ENCODE measurements at regions not wholly inside any gene's neighbourhood (a gene's known extent, or its start where the extent isn't known, plus 50 kb on each side); places are given as distances from the start of the nearest gene placed in this dataset.

- H3K9ac ChIP-seq, result no peak overlapping the region
- no peaks in the 10 kb centered on the region for H3K79me2 ChIP-seq (ENCODE audit: insufficient read depth, low read depth)
- no peaks in the 10 kb centered on the region for H3K27me3 ChIP-seq (ENCODE audit: insufficient read depth, low read depth)
- no peaks in the 10 kb centered on the region for H3K36me3 ChIP-seq (ENCODE audit: insufficient read depth)
- H3K4me1 ChIP-seq (ENCODE audit: low read depth, poor library complexity, severe bottlenecking), result no peaks in the 10 kb centered on the region
- H3K4me3 ChIP-seq (IDR thresholded peaks at IDR 0.05; ENCODE audit: insufficient read depth, low read depth, low read length), result no peak overlapping the region
- no peak overlapping the region for H3K27ac ChIP-seq
- no peak overlapping the region for H2AFZ ChIP-seq (ENCODE audit: low read depth)
- no peak for TF ChIP-seq CTCF (conservative IDR thresholded peaks at IDR 0.05; ENCODE audit: low read depth, low read length)
- no peaks in the 10 kb centered on the region for H4K20me1 ChIP-seq (ENCODE audit: insufficient read depth)
- no peak overlapping the region for H3K4me2 ChIP-seq
Observed at GRCh38 chr5:71810471-71811195, 91.6 kb downstream of the CARTPT start.

GRCh38 chr5:71811779-71812178, 92.7 kb downstream of the CARTPT start:
- H3K9ac ChIP-seq, result no peak overlapping the region
- no peak for TF ChIP-seq CTCF (conservative IDR thresholded peaks at IDR 0.05; ENCODE audit: low read depth, low read length)
- no peak overlapping the region for H2AFZ ChIP-seq (ENCODE audit: low read depth)
- H3K79me2 ChIP-seq (ENCODE audit: insufficient read depth, low read depth), result no peaks in the 10 kb centered on the region
- no peaks in the 10 kb centered on the region for H4K20me1 ChIP-seq (ENCODE audit: insufficient read depth)
- H3K27me3 ChIP-seq (ENCODE audit: insufficient read depth, low read depth), result no peaks in the 10 kb centered on the region
- H3K27ac ChIP-seq, result no peak overlapping the region
- H3K4me1 ChIP-seq (ENCODE audit: low read depth, poor library complexity, severe bottlenecking), result no peaks in the 10 kb centered on the region
- no peak overlapping the region for H3K4me2 ChIP-seq
- H3K36me3 ChIP-seq (ENCODE audit: insufficient read depth), result no peaks in the 10 kb centered on the region
- no peak overlapping the region for H3K4me3 ChIP-seq (IDR thresholded peaks at IDR 0.05; ENCODE audit: insufficient read depth, low read depth, low read length)

GRCh38 chr5:71816307-71816706, 97.2 kb downstream of the CARTPT start:
- Histone ChIP-seq H3K79me2 (ENCODE audit: insufficient read depth, low read depth) (no peaks in the 10 kb centered on the region), H3K36me3 (ENCODE audit: insufficient read depth) (no peaks in the 10 kb centered on the region), H3K4me3 (IDR thresholded peaks at IDR 0.05; ENCODE audit: insufficient read depth, low read depth, low read length) (no peak overlapping the region), H3K9ac (no peak overlapping the region), H2AFZ (ENCODE audit: low read depth) (no peak overlapping the region), H3K27ac (no peak overlapping the region), H3K4me1 (ENCODE audit: low read depth, poor library complexity, severe bottlenecking) (no peaks in the 10 kb centered on the region), H3K27me3 (ENCODE audit: insufficient read depth, low read depth) (no peaks in the 10 kb centered on the region), H3K4me2 (no peak overlapping the region), H4K20me1 (ENCODE audit: insufficient read depth) (no peaks in the 10 kb centered on the region)
- TF ChIP-seq CTCF (conservative IDR thresholded peaks at IDR 0.05; ENCODE audit: low read depth, low read length), result no peak

- Histone ChIP-seq H3K27me3 (ENCODE audit: insufficient read depth, low read depth) (no peaks in the 10 kb centered on the region), H2AFZ (ENCODE audit: low read depth) (no peak overlapping the region), H3K36me3 (ENCODE audit: insufficient read depth) (no peaks in the 10 kb centered on the region), H3K79me2 (ENCODE audit: insufficient read depth, low read depth) (no peaks in the 10 kb centered on the region), H3K9ac (no peak overlapping the region), H3K27ac (no peak overlapping the region), H4K20me1 (ENCODE audit: insufficient read depth) (no peaks in the 10 kb centered on the region), H3K4me2 (no peak overlapping the region), H3K4me1 (ENCODE audit: low read depth, poor library complexity, severe bottlenecking) (no peaks in the 10 kb centered on the region), H3K4me3 (IDR thresholded peaks at IDR 0.05; ENCODE audit: insufficient read depth, low read depth, low read length) (no peak overlapping the region)
- TF ChIP-seq CTCF (conservative IDR thresholded peaks at IDR 0.05; ENCODE audit: low read depth, low read length), result no peak
Observed at GRCh38 chr5:71817891-71818290, 98.8 kb downstream of the CARTPT start.

All from KMS-11 (cell line).